ENCODE measurements at regions not wholly inside any gene's neighbourhood (a gene's known extent, or its start where the extent isn't known, plus 50 kb on each side); places are given as distances from the start of the nearest gene placed in this dataset.

- TF ChIP-seq, protein P1, sequence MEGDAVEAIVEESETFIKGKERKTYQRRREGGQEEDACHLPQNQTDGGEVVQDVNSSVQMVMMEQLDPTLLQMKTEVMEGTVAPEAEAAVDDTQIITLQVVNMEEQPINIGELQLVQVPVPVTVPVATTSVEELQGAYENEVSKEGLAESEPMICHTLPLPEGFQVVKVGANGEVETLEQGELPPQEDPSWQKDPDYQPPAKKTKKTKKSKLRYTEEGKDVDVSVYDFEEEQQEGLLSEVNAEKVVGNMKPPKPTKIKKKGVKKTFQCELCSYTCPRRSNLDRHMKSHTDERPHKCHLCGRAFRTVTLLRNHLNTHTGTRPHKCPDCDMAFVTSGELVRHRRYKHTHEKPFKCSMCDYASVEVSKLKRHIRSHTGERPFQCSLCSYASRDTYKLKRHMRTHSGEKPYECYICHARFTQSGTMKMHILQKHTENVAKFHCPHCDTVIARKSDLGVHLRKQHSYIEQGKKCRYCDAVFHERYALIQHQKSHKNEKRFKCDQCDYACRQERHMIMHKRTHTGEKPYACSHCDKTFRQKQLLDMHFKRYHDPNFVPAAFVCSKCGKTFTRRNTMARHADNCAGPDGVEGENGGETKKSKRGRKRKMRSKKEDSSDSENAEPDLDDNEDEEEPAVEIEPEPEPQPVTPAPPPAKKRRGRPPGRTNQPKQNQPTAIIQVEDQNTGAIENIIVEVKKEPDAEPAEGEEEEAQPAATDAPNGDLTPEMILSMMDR (IDR thresholded peaks at IDR 0.05; ENCODE audit: low read depth, low read length, poor library complexity, severe bottlenecking): no peak
- TF ChIP-seq EZH2phosphoT487 (IDR thresholded peaks at IDR 0.05; ENCODE audit: borderline replicate concordance, low read length): no peak
These were observed 1577.3 kb upstream of the C9orf72 start for GRCh38 chr9:29150606-29151005.

All from DOHH2 (cell line).